ENCODE measurements at regions not wholly inside any gene's neighbourhood (a gene's known extent, or its start where the extent isn't known, plus 50 kb on each side); places are given as distances from the start of the nearest gene placed in this dataset.

- ChIA-PET POLR2A (interaction anchor here (1.1 kb wide), 1 partner anchor 315 kb away, joined by 3 read pairs; no protein-coding TSS in a partner anchor), CTCF (interaction anchor here (1.7 kb wide), 1 partner anchor 124 kb away, joined by 4 read pairs; no protein-coding TSS in a partner anchor)
- H3K27me3 ChIP-seq (ENCODE audit: insufficient read depth) = no peaks in the 10 kb centered on the region; the same call in 1 of the 2 replicates
- H3F3A ChIP-seq (replicated peaks; ENCODE audit: insufficient read depth) = no peaks in the 10 kb centered on the region
- H3K9me3 ChIP-seq = no peaks in the 10 kb centered on the region
- H3K27ac ChIP-seq (ENCODE audit: low read depth in 2 of 2, low read length in 1 of 2) = peak overlapping the region in 1 of 2 experiments; percentile 68; a peak in 2 of 4 replicates
- H3K4me1 ChIP-seq (ENCODE audit: control insufficient read depth in 1 of 2, insufficient read depth in 2 of 2, low read depth in 1 of 2, low read length in 1 of 2) = peaks cover 0 to 16% of the 10 kb centered on the region in 2 experiments; a peak in 2 of 4 replicates
- H3K4me2 ChIP-seq = no peak overlapping the region
- TF ChIP-seq, protein P1, sequence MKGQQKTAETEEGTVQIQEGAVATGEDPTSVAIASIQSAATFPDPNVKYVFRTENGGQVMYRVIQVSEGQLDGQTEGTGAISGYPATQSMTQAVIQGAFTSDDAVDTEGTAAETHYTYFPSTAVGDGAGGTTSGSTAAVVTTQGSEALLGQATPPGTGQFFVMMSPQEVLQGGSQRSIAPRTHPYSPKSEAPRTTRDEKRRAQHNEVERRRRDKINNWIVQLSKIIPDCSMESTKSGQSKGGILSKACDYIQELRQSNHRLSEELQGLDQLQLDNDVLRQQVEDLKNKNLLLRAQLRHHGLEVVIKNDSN (IDR thresholded peaks at IDR 0.05; ENCODE audit: borderline replicate concordance, low read depth) = no peak
- TF ChIP-seq EP300 (IDR thresholded peaks at IDR 0.05; ENCODE audit: borderline replicate concordance in 1 of 2, low read depth in 1 of 2, low read length in 1 of 2) (peak in 1 of 2 experiments; percentile 76; a peak in 1 of 4 replicates), GATA2 (CRISPR knock-in tag; IDR thresholded peaks at IDR 0.05) (peak; percentile 43; the same call in 1 of the 2 replicates)
- H2AFZ ChIP-seq (ENCODE audit: low read depth) = no peak overlapping the region
- no peak overlapping the region for H3K4me3 ChIP-seq (ENCODE audit: low read depth in 2 of 2, low read length in 1 of 2)
- peak; percentile 55 for DNase-seq
- H3K79me2 ChIP-seq (ENCODE audit: insufficient read depth) = no peaks in the 10 kb centered on the region
- WGBS (ENCODE audit: low lambda C conversion rate) = 60% methylated on average over 3 of the region's 5 CpGs
- no peaks in the 10 kb centered on the region for H3K9me2 ChIP-seq
- no peak overlapping the region for H3K9ac ChIP-seq
- no peaks in the 10 kb centered on the region for H4K20me1 ChIP-seq (ENCODE audit: insufficient read depth)
- no peaks in the 10 kb centered on the region for H3K36me3 ChIP-seq (replicated peaks in 1 of 2; ENCODE audit: control insufficient read depth in 1 of 2, insufficient read depth in 2 of 2, low read length in 1 of 2)
These were observed 125.3 kb upstream of the CADM1 start for GRCh38 chr11:115629456-115630015.

GRCh38 chr11:115627666-115628460 lies 123.6 kb upstream of the CADM1 start:
- Histone ChIP-seq H3K9me3 (no peaks in the 10 kb centered on the region), H3K36me3 (replicated peaks in 1 of 2; ENCODE audit: control insufficient read depth in 1 of 2, insufficient read depth in 2 of 2, low read length in 1 of 2) (no peaks in the 10 kb centered on the region), H2AFZ (ENCODE audit: low read depth) (no peak overlapping the region), H3F3A (replicated peaks; ENCODE audit: insufficient read depth) (no peaks in the 10 kb centered on the region), H3K27ac (ENCODE audit: low read depth in 2 of 2, low read length in 1 of 2) (no peak overlapping the region), H3K4me1 (ENCODE audit: control insufficient read depth in 1 of 2, insufficient read depth in 2 of 2, low read depth in 1 of 2, low read length in 1 of 2) (peaks cover 5 to 16% of the 10 kb centered on the region in 2 experiments; a peak in 2 of 4 replicates), H3K4me3 (ENCODE audit: low read depth in 2 of 2, low read length in 1 of 2) (no peak overlapping the region), H3K9ac (no peak overlapping the region), H3K9me2 (no peaks in the 10 kb centered on the region), H3K79me2 (ENCODE audit: insufficient read depth) (no peaks in the 10 kb centered on the region), H3K27me3 (ENCODE audit: insufficient read depth) (no peaks in the 10 kb centered on the region; the same call in 1 of the 2 replicates), H4K20me1 (ENCODE audit: insufficient read depth) (no peaks in the 10 kb centered on the region), H3K4me2 (no peak overlapping the region)
- no peak for TF ChIP-seq TCF12 (IDR thresholded peaks at IDR 0.05)
- no peak for TF ChIP-seq RXRA (IDR thresholded peaks at IDR 0.05; ENCODE audit: borderline replicate concordance, low read depth)
- TF ChIP-seq, protein P1 (IDR thresholded peaks at IDR 0.05; ENCODE audit: borderline replicate concordance, low read depth) = no peak
- no peak for TF ChIP-seq SIN3A (IDR thresholded peaks at IDR 0.05; ENCODE audit: borderline replicate concordance, low read depth, low read length)
- no peak for TF ChIP-seq TAF1 (IDR thresholded peaks at IDR 0.05; ENCODE audit: borderline replicate concordance, low read depth, low read length)
- TF ChIP-seq SMC3 (IDR thresholded peaks at IDR 0.05; ENCODE audit: low read depth, low read length) = no peak
- no peak for TF ChIP-seq FOSL2 (IDR thresholded peaks at IDR 0.05; ENCODE audit: borderline replicate concordance, low read depth)
- TF ChIP-seq EZH2phosphoT487 (IDR thresholded peaks at IDR 0.05; ENCODE audit: borderline replicate concordance, low read depth) = no peak
- no peak for TF ChIP-seq USF2 (IDR thresholded peaks at IDR 0.05; ENCODE audit: borderline replicate concordance, low read depth, low read length)
- no peak for TF ChIP-seq ELF1 (IDR thresholded peaks at IDR 0.05)
- TF ChIP-seq RFX5 (IDR thresholded peaks at IDR 0.05; ENCODE audit: low read length) = no peak
- TF ChIP-seq EP300 (IDR thresholded peaks at IDR 0.05; ENCODE audit: borderline replicate concordance in 1 of 2, low read depth in 1 of 2, low read length in 1 of 2) = no peak
- no peak for TF ChIP-seq RAD21 (IDR thresholded peaks at IDR 0.05; ENCODE audit: low read length)
- TF ChIP-seq CHD2 (IDR thresholded peaks at IDR 0.05; ENCODE audit: low read length, partially characterized antibody) = no peak
- no peak for TF ChIP-seq YY1 (IDR thresholded peaks at IDR 0.05; ENCODE audit: low read depth)
- CTCF ChIA-PET = interaction anchor here (1.2 to 2.4 kb wide), 3 partner anchors 11 to 21 kb away, joined by 3 to 7 read pairs (median 7); no protein-coding TSS in a partner anchor
- DNase-seq = no peak
- 72% methylated on average over 10 of the region's 13 CpGs for WGBS (ENCODE audit: low lambda C conversion rate)
- POLR2A ChIA-PET = no interaction called here

All from SK-N-SH (cell line).